Activated T-helper 9 cell treated with anti-CD3 and anti-CD28 coated beads, Interleukin-2, amount 50 U/mL, for 16 hours (primary cell): ENCODE measurements at regions not wholly inside any gene's neighbourhood (a gene's known extent, or its start where the extent isn't known, plus 50 kb on each side); places are given as distances from the start of the nearest gene placed in this dataset.

ENCODE experiments used
- DNase-seq: peaks from one replicate; pipeline ENCODE4 v3.0.0-alpha.2; 2020; ENCODE audit warnings: low read depth

DNA sequence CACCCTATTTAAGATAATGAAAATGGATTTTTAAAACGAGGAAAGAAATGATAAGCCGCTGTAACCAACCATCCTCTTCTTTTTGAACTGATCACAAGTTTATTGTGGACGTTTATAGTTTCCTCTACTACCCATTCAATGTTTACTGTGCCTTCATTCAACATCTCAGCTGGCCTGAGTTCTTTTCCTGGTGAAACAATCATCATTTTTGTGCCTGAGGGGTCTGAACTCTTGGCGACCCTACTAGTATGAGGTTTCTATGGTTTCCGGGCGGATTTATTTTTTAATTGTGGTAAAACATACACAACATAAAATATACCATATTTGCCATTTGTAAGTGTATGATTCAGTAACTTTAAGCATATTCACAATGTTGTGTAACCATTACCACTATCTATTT, 100.7 kb downstream of the SPRY1 start:
- no peak for DNase-seq

DNA sequence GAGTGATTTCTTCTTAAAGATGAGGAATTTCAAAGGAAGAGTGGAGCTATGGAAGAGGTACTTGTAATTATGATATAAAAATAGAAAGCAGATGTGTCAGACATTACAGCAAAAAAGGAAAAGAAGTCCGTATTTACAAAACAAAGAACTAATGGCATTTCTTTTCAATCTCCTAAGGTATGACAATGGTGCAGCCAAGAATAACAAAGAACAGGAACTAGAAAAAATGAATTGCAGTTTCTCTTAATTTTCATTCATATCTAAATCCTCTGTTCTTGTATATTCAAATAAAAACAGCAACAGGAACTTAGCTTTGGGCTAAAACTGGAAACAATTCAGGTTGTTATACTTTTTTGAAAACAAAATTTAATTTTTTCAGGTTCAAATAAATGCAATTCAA, 105.1 kb downstream of the SPRY1 start:
- DNase-seq = no peak

DNA sequence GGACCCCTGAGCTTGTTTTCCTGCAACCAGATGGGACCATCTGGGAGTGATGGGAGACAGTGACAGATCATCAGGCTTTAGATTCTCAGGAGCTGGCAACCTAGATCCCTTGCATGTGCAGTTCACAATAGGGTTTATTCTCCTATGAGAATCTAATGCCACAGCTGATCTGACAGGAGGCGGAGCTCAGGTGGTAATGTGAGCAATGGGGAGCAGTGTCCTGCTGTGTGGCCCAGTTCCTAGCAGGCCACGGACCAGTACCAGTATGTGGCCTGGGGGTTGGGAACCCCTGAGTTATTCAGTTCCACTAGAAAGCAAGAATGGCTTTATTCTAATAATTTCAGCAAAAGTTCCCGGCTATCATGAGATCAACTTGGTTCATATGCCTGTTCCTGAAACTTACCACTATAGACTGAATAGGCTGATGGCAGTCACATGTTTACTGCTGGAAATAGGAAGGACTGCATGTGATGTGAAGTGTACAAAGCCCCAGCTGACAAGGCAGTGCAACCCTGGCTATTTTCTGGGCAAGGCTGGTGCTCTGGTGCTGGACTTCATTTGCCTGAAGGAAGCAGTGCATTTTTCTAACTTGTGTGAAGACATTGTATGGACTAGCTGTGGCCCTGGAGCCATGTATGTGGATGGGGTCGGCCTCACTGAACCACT, 107.2 kb downstream of the SPRY1 start:
- DNase-seq = no peak

DNA sequence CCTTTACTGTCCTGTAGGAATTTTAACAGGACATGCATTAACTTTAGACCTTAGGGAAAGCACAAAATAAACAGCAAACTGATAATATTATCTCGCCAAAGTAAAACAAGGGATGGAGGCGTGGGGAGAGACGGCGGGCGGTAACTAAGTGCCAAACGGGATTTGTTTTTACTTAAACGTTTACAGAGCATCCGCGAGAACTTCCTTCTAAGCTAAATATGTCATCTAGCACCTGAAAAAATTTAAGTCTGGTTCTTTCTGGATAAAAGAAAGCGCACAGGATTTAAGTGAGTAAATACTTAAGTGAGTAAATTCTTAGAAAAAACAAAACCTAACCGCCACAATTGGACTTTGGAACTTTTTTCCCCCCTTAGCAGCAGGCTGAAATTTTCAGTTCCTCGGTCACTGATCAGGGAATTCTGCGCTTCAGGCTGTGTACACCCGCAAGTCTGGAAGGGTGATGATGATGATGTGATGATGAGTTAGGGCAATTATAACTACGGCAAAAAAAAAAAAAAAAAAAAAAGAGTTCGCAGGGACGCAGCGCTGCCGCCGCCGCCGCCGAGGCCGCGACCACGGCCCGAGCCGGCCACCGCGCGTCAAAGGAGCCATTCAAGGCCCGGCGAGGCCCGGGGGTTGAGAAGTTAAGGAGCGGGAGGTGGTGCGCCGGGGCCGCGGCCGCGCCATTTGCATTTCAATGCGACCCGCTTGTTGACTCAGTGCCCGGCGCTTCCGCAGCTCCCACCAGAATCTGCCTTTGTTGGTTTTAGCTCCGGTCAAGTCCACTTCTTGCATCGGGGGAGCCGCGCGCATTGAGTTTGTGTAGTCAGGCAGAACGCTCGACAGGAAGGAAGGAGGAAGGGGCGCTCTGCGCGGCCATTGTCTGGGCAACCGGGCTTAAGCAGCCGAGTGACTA, 108.8 kb downstream of the SPRY1 start:
- no peak for DNase-seq

DNA sequence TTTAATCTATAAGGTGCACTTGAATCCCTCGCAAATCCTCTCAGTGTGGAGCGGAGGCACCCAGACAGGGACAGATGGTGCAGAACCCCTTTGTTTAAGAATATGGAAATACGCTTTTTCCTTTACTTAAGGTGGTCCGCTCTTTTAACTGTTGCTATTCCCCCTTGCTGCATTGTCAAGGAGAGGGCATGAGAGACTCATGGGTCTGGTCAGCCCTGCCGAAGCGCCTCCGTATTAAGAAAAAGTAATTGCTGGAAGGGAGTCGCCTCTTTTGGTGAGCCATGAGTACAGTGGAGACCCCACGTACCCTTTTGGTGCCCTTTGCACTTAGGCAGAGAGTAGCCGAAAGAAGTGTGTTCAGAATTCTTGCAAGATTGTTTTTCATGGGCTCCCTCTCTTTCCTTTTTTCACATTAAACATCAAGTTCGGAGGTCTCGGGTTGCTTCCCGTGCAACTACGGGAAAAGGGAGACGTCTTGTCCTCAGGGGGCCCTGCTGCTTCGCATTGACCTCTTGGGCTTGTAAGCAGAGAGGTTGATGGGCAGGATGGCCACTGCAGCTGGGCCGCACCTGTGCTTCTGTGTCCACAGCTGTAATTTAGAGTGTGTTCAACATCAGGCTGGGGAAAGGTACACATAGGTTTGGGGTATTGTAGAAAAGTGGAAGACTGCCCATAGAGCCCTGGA, 109.6 kb downstream of the SPRY1 start:
- DNase-seq = no peak

DNA sequence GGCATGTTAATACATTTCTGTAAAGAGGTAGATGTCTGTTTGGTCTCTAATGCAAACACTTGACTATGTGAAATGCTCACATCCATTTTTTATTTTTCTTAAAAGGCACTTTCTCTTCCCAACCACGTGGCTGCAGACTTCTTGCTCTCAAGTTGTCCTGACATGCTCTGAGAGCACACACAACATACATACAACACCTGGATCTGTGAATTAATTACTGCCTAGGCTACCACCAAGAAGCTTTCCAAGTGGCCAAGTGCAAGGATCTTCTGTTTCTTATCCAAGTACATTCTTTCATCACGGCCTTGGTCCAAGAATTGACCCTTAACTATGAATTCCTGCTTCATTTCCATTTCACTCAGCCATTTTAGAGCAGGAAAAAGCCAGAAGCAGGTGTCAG, 110.8 kb downstream of the SPRY1 start:
- no peak for DNase-seq

DNA sequence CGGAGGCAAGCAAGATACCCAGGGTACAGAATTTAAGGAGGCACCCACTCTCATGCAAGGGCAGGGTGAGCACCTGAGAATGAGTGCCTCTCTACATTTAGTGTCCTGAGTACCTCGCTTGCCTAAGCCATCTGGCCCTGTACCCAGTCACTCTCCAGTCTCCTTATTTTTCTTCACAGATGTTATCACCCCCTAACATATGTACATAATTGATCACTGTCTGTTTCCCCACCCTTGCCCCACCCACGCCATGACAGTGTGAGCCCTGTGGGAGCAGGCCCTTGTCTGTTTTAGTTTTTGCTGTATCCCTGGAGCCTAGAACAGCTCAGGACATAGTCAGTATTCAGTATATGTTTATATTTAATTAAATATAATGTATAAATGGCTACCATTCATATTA, 113.6 kb downstream of the SPRY1 start:
- DNase-seq = no peak

DNA sequence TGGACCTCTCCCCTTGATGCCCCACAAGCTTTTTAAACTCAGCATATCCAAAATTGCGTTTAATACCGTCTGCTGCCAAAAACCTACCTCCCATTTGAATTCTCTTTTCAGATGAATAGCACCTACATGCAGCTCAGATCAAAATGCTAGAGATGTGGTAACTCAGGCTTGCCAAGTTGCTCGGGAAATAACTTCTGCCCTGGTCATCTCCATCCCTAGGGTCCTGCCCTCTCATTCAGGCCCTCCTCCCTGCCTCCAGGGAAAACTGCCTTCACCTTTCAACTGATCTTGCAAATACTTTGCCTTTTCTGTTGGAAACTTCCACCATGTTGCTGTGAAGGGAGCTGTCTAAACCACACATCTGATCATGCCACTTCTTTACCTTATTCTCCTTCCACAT, 114.1 kb downstream of the SPRY1 start:
- no peak for DNase-seq

DNA sequence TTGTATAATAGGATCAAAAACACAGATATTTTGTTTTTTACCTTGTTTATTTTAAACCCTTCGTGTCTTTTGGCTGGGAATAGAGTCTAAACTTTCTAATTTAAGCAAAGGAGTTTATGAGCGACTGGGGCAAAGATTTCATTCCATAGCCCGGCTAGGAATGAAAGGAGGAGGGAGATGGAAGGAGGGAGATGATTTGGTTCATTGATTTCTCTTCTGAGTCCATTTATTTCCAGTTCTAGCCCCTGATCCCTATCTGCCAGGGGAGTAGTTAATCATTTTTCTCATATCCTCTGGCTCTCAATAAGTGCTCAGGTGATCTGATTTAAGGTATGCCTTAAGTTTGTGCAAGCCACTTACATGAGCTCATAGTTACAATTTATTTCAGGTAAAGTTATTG, 120.0 kb downstream of the SPRY1 start:
- no peak for DNase-seq

DNA sequence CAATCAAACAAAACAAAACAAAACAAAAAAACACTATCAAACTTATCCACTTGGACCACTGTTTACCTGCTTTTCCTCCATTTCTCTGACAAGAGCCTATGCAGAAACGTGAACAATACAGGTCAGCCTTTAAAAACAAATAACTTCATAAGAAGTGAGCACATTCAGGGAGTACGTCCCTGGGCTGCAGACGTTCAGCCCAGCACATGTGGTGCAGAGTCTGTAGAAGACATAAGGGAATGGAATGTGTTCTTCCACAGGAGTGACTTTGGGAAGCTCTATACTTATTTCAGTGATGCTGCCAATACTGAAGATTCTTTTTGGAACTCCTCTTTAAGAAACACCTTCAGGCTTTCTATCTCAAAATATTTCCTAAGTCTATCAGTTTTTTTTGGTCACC, 120.6 kb downstream of the SPRY1 start:
- no peak for DNase-seq

DNA sequence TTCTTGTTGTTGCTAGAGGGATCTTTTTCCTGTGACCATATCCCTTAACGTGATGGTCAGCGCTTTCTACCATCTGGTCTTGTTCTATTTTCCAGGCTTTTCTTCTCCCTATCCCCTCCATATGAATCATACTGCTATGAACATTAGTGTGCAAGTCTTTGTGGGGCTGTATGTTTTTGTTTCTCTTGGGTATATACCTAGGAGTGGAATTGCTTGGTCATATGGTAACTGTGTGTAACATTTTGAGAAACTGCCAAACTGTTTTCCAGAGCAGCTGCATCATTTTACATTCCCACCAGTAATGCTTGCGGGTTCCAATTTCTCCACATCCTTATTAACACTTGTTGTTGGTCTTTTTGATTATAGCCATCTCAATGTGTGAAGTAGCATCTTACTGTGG, 121.4 kb downstream of the SPRY1 start:
- DNase-seq = no peak

DNA sequence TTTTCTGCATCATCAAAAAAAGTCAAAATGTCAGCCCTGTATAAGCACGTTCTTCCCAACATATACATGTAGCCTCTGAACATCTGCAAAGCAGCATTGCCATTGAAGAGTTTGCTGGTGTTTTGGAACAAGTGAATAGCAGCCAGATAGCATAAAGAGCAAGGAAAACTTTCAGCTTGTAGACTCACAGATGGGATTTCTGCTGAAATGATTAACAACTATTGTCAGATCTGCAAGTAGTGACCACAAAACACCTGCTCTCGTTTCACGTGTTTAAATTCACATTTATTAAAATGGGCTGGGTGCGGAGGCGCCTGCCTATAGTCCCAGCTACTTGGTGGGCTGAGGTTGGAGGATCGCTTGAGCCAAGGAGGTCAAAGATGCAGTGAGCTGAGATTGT, 123.7 kb downstream of the SPRY1 start:
- no peak for DNase-seq

DNA sequence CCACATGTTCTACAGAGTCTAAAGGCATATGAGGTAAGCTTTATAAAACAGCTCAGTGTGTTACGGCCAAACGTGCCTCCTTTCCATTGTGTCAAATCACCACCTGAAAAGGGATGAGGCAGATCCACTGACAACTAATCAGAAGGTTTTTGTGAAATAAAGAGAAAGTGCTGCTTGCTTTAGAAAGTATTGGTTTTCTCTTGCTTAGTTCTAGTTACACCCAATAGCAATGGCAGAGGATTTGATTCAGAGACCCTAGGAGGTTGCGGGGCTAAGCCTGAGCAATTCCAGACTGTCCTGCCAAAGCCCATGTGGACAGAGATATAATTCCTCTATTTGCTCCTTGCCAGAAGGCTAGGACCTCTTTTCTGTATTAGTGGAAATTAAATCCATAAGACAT, 125.5 kb downstream of the SPRY1 start:
- DNase-seq = no peak

DNA sequence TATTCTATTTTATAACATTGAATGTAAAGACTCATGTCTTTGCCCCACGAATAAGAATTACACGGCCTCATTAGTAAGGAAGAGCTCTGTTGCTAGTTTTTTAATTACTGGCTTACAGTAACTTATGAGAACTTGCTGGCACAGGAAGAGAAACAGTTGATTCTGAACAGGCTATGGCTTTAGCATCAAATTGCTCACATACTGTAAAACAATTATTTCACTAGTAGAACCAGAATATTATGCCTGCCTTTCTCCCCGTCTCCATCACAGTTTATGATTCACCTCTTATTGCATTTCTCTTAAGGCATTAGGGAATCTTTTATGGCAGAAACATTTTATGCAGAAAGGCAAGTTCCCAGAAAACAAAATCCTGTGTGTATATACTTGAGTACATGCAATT, 126.1 kb downstream of the SPRY1 start:
- DNase-seq = no peak

DNA sequence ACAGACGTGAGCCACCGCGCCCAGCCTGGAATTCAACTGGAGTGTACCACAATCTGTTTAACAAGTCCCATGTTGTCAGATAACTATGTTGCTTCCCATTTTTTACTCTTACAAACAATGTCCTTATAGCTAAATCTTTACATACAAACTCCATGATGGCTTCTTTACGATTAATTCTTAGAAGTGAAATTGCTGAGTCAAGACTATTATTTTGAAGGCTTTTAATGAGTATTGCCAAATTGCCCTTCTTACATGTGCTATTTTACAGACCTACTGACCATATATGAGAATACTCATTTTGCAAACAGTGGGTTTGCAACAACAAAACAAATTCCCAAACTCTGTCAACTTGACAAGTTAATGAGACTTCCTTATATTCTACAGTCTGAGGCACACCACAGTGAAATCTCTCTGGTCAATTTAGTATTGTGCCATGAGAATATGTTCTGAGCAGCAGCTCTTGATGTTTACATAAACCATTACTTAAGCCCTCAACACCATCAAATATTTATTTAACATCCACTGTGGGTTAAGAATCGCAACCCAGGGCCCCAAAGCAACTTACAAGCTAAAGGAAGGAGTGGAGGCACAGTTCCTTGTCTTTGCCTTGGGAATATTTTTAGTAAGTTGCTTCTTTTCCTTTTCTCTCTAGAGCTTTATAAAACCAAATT, 128.5 kb downstream of the SPRY1 start:
- no peak for DNase-seq

DNA sequence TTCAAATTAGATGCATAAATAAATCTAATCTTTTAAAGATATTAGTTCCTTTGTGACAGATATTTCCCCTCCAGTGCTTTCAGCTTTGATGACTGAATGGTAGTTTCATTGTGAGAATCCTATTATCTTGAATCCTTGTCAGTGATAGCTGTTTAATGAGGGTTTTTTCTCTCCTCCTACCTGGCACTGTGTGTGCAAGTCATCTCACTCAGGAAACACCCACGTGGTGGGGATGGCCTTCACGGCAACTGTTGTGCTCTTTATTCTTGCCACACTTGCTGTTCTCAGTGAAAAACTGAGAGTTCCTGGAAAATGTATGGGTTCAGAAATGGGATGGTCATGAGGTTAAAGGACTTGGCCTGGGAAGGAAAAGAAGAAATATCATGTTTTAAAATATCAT, 129.9 kb downstream of the SPRY1 start:
- DNase-seq = no peak

DNA sequence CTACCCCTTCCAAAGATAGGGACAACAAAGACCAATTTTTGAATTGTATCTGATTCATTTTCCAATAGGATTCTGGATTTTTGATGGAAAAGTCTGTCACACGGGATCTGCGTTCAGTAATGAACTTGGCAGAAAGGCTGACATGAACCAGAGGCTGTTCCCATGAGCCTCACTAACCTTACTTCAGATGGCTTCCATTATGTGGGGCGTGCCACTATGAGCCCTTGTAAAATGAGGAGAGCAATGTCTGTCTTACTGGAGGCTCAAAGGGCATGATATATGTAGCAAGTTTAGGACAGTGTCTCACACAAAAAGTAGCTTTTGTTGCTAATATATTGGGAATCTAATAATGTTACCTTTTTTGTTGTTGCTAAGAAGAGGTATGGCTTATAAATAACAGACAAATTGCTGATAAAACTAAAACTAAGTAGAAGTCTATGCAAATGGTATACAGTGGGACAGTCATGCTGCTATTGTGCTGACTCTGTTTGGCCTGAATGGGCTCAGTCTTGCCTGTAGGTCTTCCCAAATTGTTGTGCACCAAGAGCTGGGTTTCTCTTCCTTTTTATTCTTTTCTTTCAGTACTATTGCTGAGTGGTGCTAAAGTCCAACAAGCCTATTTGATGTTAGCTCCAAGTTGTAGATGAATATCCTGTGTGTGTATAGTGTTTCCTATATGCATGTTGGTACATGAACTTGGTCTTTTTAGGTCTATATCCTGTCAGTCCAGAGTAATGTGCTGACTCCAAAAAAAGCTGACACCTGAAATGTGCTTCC, 132.1 kb downstream of the SPRY1 start:
- no peak for DNase-seq

DNA sequence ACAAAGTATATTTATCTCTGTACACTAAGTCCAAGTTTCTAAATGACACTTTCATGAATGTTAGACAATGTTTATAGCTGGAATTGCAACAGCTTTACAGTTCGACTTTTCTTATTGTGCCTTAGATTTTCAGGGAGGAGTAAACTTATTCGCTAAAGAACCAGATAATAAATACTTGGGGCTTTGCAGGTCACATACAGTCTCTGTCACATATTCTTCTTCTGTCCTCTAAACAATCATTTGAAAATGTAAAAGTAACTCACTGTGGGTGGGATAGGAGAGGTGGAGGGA, 132.6 kb downstream of the SPRY1 start:
- no peak for DNase-seq

DNA sequence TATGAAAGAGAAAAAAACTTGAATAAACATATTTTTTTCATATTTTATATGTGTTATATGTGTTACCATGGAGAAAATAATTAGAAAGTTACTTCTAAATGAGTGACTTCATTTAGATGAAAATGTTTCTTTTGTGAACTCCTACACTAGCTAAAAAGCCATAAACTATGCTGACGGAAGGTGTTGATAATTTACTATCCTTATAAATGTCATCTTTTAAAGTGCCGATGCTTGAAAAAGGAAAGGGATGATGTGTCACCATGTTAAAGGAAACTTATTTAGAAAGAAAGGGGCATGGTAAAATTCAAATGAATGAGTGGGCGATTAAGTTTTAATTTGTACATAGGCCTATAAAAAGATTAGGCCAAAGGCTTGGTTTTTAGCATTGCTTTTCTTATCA, 133.8 kb downstream of the SPRY1 start:
- DNase-seq = no peak

DNA sequence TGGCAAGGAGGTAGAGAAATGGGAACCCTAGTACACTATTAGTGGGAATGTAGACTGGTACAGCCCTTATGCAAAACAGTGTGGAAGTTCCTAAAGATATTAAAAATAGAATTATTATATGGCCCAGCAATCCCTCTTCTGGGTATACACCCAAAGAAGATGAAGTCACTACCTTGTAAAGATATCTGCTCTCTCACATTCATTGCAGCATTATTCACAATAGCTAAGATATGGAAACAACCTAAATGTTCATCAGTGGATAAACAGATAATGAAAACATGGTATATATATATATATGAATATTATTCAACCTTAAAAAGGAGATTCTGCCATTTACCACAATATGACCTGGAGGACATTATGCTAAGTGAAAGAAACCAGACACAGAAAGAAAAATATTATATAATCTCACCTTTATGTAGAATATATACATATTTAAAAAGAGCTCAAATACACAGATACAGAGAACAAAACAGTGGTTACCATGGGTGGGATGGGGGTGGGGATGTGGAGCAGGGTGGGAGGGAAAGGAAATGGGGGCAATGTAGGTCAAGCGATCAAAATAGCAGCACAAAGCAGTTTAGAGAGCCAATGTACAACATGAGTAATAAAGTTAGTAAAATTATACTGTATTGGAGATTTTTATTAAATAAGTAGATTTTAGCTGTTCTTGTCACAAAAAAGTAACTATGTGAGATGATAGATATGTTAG, 138.6 kb downstream of the SPRY1 start:
- DNase-seq = no peak

DNA sequence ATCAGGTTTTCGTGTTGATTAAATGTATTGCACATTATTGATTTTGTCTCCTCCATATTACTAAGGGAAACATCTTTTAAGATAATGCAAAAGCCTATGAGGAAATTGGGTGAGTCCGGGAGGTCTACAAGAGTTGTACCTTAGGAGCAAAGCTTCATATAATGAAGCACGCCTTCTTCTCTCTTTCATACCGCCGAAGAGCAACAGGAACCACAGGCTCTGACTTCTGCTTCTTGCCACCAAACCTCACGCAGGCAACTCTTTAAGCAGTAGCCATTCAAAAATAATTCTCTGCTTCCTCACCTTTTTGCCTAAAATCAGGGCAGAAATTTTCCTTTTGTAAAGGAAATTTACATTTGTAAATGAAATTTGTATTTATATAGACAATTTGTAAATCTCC, 139.6 kb downstream of the SPRY1 start:
- DNase-seq = no peak
